ENCODE measurements at regions not wholly inside any gene's neighbourhood (a gene's known extent, or its start where the extent isn't known, plus 50 kb on each side); places are given as distances from the start of the nearest gene placed in this dataset.
"Not testable (repeated sequence)": the region's sequence is repeated elsewhere in the genome, so short reads cannot be mapped to it uniquely, and the experiment has no call there.

DNA sequence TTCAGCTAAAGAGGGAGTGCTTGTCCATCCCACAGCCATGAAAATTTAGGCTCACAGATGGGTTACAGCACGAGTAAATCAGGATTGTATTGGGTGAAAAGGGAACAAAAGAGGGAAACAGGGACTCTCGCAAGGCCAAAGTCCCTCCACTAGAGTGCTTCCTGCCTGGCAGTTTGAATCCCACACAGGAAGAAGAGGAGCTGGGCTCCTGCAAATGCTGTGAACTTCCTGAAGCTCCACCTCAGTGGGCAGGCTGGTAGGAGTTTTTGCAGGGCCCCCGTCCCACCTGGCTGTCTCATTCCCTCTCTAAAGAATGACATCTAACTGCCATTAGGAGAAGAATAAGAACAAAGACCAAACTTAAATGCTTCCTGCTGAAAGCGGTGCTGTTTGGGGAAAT is 712.0 kb upstream of the PRMT6 start:
- no peak for DNase-seq (ENCODE audit: low spot score)
- TF ChIP-seq, protein P1, sequence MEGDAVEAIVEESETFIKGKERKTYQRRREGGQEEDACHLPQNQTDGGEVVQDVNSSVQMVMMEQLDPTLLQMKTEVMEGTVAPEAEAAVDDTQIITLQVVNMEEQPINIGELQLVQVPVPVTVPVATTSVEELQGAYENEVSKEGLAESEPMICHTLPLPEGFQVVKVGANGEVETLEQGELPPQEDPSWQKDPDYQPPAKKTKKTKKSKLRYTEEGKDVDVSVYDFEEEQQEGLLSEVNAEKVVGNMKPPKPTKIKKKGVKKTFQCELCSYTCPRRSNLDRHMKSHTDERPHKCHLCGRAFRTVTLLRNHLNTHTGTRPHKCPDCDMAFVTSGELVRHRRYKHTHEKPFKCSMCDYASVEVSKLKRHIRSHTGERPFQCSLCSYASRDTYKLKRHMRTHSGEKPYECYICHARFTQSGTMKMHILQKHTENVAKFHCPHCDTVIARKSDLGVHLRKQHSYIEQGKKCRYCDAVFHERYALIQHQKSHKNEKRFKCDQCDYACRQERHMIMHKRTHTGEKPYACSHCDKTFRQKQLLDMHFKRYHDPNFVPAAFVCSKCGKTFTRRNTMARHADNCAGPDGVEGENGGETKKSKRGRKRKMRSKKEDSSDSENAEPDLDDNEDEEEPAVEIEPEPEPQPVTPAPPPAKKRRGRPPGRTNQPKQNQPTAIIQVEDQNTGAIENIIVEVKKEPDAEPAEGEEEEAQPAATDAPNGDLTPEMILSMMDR (IDR thresholded peaks at IDR 0.05; ENCODE audit: extremely low read depth, insufficient read depth, missing control alignments), result no peak
- in situ Hi-C loops (cut with MboI; ENCODE audit: low pct_unique_long_range_greater_than_20kb, low sequenced_read_pairs, unreplicated experiment), result no loop called here

- in situ Hi-C loops (cut with MboI; ENCODE audit: low pct_unique_long_range_greater_than_20kb, low sequenced_read_pairs, unreplicated experiment), result no loop called here
- TF ChIP-seq, protein P1 (IDR thresholded peaks at IDR 0.05; ENCODE audit: extremely low read depth, insufficient read depth, missing control alignments), result no peak
- no peak for DNase-seq (ENCODE audit: low spot score)
Observed at GRCh38 chr1:106360252-106360651, 696.2 kb upstream of the PRMT6 start.

GRCh38 chr1:106366627-106367319 is 689.7 kb upstream of the PRMT6 start:
- in situ Hi-C loops (cut with MboI; ENCODE audit: low pct_unique_long_range_greater_than_20kb, low sequenced_read_pairs, unreplicated experiment), result no loop called here
- no peak for DNase-seq (ENCODE audit: low spot score)
- TF ChIP-seq, protein P1 (IDR thresholded peaks at IDR 0.05; ENCODE audit: extremely low read depth, insufficient read depth, missing control alignments), result no peak

DNA sequence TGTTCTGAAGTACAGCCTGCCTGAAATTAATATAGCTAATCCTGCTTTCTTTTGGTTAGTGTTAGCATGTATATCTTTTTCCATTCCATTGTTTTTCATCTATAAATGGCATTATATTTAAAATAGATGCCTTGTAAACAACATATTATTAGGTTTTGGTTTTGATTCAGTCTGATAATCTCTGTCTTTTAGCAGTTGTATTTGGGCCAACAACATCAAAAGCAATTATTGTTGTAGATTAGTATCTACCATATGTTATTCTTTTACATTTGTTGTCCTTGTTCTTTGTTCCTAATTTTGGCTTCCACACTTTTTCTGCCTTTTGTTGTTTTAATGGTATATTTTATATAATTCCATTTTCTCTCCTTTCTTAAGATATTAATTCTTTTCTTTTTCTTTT is 678.2 kb upstream of the PRMT6 start:
- in situ Hi-C loops (cut with MboI; ENCODE audit: low pct_unique_long_range_greater_than_20kb, low sequenced_read_pairs, unreplicated experiment), result no loop called here
- TF ChIP-seq, protein P1 (IDR thresholded peaks at IDR 0.05; ENCODE audit: extremely low read depth, insufficient read depth, missing control alignments), result no peak
- no peak for DNase-seq (ENCODE audit: low spot score)

DNA sequence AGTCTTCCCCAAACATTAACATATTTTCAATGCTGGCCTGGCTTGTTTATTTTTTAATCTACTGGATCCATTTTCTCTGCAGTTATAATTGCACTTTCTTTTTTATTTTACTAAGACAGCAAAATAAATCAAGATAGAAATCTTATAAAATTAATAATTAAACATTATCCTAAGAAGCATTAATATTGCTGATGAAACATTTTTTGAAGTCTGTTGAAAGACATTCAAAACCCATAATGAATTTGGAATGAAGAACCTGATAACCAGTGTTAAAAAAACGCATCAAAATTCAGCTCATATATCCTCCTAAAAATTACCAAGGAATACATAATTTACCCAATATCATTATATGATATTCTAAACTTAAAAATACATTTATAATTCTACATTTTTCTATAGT is 675.7 kb upstream of the PRMT6 start:
- TF ChIP-seq, protein P1 (IDR thresholded peaks at IDR 0.05; ENCODE audit: extremely low read depth, insufficient read depth, missing control alignments), result no peak
- no peak for DNase-seq (ENCODE audit: low spot score)
- in situ Hi-C loops (cut with MboI; ENCODE audit: low pct_unique_long_range_greater_than_20kb, low sequenced_read_pairs, unreplicated experiment), result no loop called here

DNA sequence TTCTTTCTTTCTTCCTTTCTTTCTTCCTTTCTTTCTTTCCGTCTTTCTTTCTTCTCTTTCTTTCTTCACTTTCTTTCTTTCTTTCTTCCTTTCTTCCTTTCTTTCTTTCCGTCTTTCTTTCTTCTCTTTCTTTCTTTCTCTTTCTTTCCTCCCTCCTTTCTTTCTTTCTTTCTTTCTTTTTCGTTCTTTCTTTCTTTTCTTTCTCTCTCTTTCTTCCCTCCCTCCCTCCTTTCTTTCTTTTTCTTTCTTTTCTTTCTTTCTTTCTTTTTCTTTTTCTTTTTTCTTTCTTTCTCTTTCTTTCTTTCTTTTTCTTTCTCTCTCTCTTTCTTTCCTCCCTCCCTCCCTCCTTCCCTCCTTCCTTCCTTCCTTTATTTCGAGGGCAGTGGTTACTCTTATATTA is 667.3 kb upstream of the PRMT6 start:
- DNase-seq (ENCODE audit: low spot score); in situ Hi-C loops (cut with MboI; ENCODE audit: low pct_unique_long_range_greater_than_20kb, low sequenced_read_pairs, unreplicated experiment): not testable (repeated sequence)

DNA sequence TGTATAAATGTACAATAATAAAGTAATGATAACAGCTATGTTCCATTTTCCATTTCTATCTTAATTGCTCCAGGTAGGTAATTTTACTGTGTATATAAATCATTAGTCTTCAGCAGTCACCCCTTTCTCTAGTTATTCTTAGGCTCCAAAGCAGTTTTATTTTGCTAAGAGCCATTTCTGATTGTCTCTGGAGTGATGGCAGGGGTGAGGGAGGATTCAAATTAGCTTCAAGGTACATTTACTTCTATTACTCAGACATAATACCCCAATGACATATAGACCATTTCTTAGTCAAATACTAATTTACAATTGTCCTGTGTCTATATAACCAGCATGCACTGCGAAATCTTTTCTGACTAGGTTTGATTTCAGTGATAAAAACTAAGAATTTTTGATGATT is 663.4 kb upstream of the PRMT6 start:
- in situ Hi-C loops (cut with MboI; ENCODE audit: low pct_unique_long_range_greater_than_20kb, low sequenced_read_pairs, unreplicated experiment), result no loop called here
- TF ChIP-seq, protein P1 (IDR thresholded peaks at IDR 0.05; ENCODE audit: extremely low read depth, insufficient read depth, missing control alignments), result no peak

More for the DNA sequence above, 663.4 kb upstream of the PRMT6 start:
- DNase-seq (ENCODE audit: low spot score), result no peak

All from GM13977 (cell line).